Mesendoderm (in vitro differentiated cells): ENCODE measurements at regions not wholly inside any gene's neighbourhood (a gene's known extent, or its start where the extent isn't known, plus 50 kb on each side); places are given as distances from the start of the nearest gene placed in this dataset.
"Not testable (repeated sequence)": the region's sequence is repeated elsewhere in the genome, so short reads cannot be mapped to it uniquely, and the experiment has no call there.

Experiments
- DNase-seq: peaks from one replicate; pipeline ENCODE4 v3.0.0; 2013
- H2AK5ac ChIP-seq: 2 replicates; pipeline ENCODE4 v1.6.1; 2013; ENCODE audit warnings: low read length, inconsistent platforms
- H2BK120ac ChIP-seq: 2 replicates; pipeline ENCODE4 v1.6.1; 2013; ENCODE audit warnings: low read depth, mild to moderate bottlenecking, low read length, moderate library complexity, mixed read lengths
- H2BK15ac ChIP-seq: replicated peaks from 2 replicates; pipeline ENCODE4 v1.6.1; 2013; ENCODE audit warnings: low read depth, mild to moderate bottlenecking, moderate library complexity
- H2BK5ac ChIP-seq: 2 replicates; pipeline ENCODE4 v1.6.1; 2013; ENCODE audit warnings: low read length, inconsistent platforms
- H3K18ac ChIP-seq: 2 replicates; pipeline ENCODE4 v1.6.1; 2013; ENCODE audit warnings: mild to moderate bottlenecking, low read length, mixed read lengths
- H3K23ac ChIP-seq: one replicate; pipeline ENCODE4 v1.6.1; 2013; ENCODE audit warnings: low read length
- H3K27ac ChIP-seq: 2 replicates; pipeline ENCODE4 v1.5.1; 2013; ENCODE audit warnings: low read depth, mild to moderate bottlenecking, inconsistent platforms, low read length, moderate library complexity
- H3K27me3 ChIP-seq: 2 replicates; pipeline ENCODE4 v1.6.1; 2013; ENCODE audit warnings: low read length, control low read depth, mild to moderate bottlenecking, inconsistent platforms; ENCODE audit not compliant: insufficient read depth, poor library complexity
- H3K36me3 ChIP-seq: 2 replicates; pipeline ENCODE4 v1.6.1; 2013; ENCODE audit warnings: low read length, inconsistent platforms; ENCODE audit not compliant: control insufficient read depth, insufficient read depth
- H3K4ac ChIP-seq: one replicate; pipeline ENCODE4 v1.6.1; 2013; ENCODE audit warnings: low read depth, mild to moderate bottlenecking, low read length, moderate library complexity
- H3K4me1 ChIP-seq: 2 replicates; pipeline ENCODE4 v1.6.1; 2013; ENCODE audit warnings: low read depth, low read length, inconsistent platforms; ENCODE audit not compliant: control insufficient read depth
- H3K4me2 ChIP-seq: 2 replicates; pipeline ENCODE4 v1.6.1; 2013; ENCODE audit warnings: low read length
- H3K4me3 ChIP-seq: 2 replicates; pipeline ENCODE4 v1.5.1; 2013; ENCODE audit warnings: mild to moderate bottlenecking, low read length
- H3K56ac ChIP-seq: one replicate; pipeline ENCODE4 v1.6.1; 2013; ENCODE audit warnings: low read length
- H3K79me1 ChIP-seq: 2 replicates; pipeline ENCODE4 v1.6.1; 2013; ENCODE audit warnings: low read length, inconsistent platforms
- H3K79me2 ChIP-seq: 2 replicates; pipeline ENCODE4 v1.6.1; 2013; ENCODE audit warnings: mild to moderate bottlenecking, low read length; ENCODE audit not compliant: control insufficient read depth, insufficient read depth
- H3K9ac ChIP-seq: 2 replicates; pipeline ENCODE4 v1.6.1; 2013; ENCODE audit warnings: low read length, inconsistent platforms
- H4K5ac ChIP-seq: one replicate; pipeline ENCODE4 v1.6.1; 2013; ENCODE audit warnings: low read length
- H4K8ac ChIP-seq: one replicate; pipeline ENCODE4 v1.6.1; 2013; ENCODE audit warnings: low read depth, mild to moderate bottlenecking, control low read depth, low read length, moderate library complexity
- WGBS: extraction: QIAGEN DNeasy Blood & Tissue Kit; methylation state at CpG from one replicate; pipeline ENCODE4 v1.1.7; 2013; ENCODE audit warnings: low lambda C conversion rate, missing lambda C conversion rate; ENCODE audit not compliant: insufficient coverage; ENCODE audit errors: extremely low coverage; 5-methylcytosine and 5-hydroxymethylcytosine counted together

DNA sequence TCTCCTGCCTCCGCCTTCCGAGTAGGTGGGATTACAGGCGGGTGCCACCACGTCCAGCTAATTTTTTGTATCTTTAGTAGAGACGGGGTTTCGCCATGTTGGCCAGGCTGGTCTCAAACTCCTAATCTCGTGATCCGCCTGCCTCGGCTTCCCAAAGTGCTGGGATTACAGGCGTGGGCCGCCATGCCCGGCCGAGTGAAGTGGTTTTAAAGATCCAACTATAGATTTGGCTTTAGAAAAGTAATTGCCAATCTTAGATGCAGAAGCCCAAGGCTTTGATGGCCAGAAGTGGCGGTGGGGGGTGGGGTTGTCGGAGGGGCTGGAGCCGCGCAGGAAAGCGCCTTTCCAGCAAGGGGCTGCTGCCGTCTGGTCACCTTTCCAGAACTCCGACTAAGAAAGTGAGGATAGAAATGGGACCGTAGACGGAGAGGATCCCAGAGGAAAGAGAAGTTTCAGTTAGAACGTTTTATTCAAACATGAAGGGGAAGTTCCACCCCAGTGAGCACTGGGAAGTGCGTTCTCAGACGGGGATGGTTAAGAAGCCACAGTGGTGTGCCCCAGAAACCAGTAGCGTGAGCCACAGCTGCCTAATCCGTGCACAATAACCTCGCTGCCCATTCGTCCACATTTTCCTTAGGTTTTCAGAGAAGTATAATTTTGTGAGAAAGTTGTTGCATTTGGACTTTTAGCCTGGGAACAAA lies 69.7 kb downstream of the DLL1 start:
- no peak overlapping the region for H2BK5ac ChIP-seq
- no peak overlapping the region for H4K8ac ChIP-seq
- H3K36me3 ChIP-seq, result no peaks in the 10 kb centered on the region
- H3K4me1 ChIP-seq, result no peaks in the 10 kb centered on the region
- H3K27me3 ChIP-seq, result no peaks in the 10 kb centered on the region
- no peak overlapping the region for H2BK120ac ChIP-seq
- no peak overlapping the region for H3K4ac ChIP-seq
- DNase-seq, result no peak
- H2BK15ac ChIP-seq, result no peak overlapping the region
- H3K23ac ChIP-seq, result no peak overlapping the region
- no peak overlapping the region for H3K18ac ChIP-seq
- H3K4me2 ChIP-seq, result no peak overlapping the region
- no peak overlapping the region for H2AK5ac ChIP-seq
- no peak overlapping the region for H3K4me3 ChIP-seq
- H3K79me1 ChIP-seq, result no peaks in the 10 kb centered on the region
- no peak overlapping the region for H4K5ac ChIP-seq
- no peak overlapping the region for H3K9ac ChIP-seq
- no peak overlapping the region for H3K27ac ChIP-seq
- no peak overlapping the region for H3K56ac ChIP-seq
- no peaks in the 10 kb centered on the region for H3K79me2 ChIP-seq
- WGBS, result no CpG with 5 or more reads among the region's 29 CpGs

DNA sequence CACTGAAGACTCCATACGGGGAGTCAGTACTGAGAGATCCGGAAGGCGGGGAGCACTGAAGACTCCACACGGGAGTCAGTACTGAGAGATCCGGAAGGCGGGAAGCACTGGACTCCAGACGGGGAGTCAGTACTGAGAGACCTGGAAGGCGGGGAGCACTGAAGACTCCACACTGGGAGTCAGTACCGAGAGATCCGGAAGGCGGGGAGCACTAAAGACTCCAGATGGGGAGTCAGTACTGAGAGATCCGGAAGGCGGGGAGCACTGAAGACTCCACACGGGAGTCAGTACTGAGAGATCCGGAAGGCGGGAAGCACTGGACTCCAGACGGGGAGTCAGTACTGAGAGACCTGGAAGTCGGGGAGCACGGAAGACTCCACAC lies 77.2 kb downstream of the DLL1 start:
- not testable (repeated sequence) for H3K9ac ChIP-seq, H3K56ac ChIP-seq, H3K23ac ChIP-seq, H3K4ac ChIP-seq, H3K4me3 ChIP-seq, H2BK15ac ChIP-seq, H3K27ac ChIP-seq, H2AK5ac ChIP-seq, H3K4me2 ChIP-seq, H3K27me3 ChIP-seq, H3K79me2 ChIP-seq, DNase-seq, H4K8ac ChIP-seq, H4K5ac ChIP-seq, H2BK5ac ChIP-seq, H2BK120ac ChIP-seq, H3K79me1 ChIP-seq, H3K4me1 ChIP-seq, H3K18ac ChIP-seq, H3K36me3 ChIP-seq
- WGBS, result no CpG with 5 or more reads among the region's 19 CpGs

DNA sequence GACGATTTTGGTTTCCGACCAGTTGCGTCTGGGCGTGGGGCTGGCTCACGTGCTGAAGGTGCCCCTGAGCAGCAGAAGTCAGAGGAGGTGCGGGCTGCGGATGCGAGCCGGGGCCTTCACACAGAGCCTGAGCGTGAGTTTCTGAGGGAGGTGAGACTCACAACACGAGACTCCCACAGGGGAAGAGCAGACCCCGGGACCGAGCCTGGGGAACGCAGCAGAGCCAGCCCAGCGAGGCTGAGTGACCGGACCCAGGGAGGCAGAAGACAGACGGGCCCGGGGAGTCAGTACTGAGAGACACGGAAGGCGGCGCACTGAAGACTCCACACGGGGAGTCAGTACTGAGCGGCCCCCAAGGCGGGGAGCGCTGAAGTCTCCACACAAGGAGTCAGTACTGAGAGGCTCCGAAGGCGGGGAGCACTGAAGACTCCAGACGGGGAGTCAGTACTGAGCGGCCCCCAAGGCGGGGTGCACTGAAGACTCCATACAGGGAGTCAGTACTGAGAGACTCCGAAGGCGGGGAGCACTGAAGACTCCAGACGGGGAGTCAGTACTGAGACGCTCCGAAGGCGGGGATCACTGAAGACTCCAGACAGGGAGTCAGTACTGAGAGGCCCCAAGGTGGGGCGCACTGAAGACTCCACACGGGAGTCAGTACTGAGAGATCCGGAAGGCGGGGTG lies 77.8 kb downstream of the DLL1 start:
- no peak overlapping the region for H3K27ac ChIP-seq
- H3K79me2 ChIP-seq, result no peaks in the 10 kb centered on the region
- H2BK15ac ChIP-seq, result no peak overlapping the region
- H3K18ac ChIP-seq, result no peak overlapping the region
- H3K4ac ChIP-seq, result no peak overlapping the region
- H3K27me3 ChIP-seq, result no peaks in the 10 kb centered on the region
- DNase-seq, result no peak
- no CpG with 5 or more reads among the region's 40 CpGs for WGBS
- H3K23ac ChIP-seq, result no peak overlapping the region
- H3K56ac ChIP-seq, result no peak overlapping the region
- no peaks in the 10 kb centered on the region for H3K4me1 ChIP-seq
- H3K4me2 ChIP-seq, result no peak overlapping the region
- no peak overlapping the region for H3K9ac ChIP-seq
- H2AK5ac ChIP-seq, result no peak overlapping the region
- no peaks in the 10 kb centered on the region for H3K36me3 ChIP-seq
- no peak overlapping the region for H4K5ac ChIP-seq
- H3K4me3 ChIP-seq, result no peak overlapping the region
- no peaks in the 10 kb centered on the region for H3K79me1 ChIP-seq
- no peak overlapping the region for H4K8ac ChIP-seq
- H2BK120ac ChIP-seq, result no peak overlapping the region
- H2BK5ac ChIP-seq, result no peak overlapping the region

DNA sequence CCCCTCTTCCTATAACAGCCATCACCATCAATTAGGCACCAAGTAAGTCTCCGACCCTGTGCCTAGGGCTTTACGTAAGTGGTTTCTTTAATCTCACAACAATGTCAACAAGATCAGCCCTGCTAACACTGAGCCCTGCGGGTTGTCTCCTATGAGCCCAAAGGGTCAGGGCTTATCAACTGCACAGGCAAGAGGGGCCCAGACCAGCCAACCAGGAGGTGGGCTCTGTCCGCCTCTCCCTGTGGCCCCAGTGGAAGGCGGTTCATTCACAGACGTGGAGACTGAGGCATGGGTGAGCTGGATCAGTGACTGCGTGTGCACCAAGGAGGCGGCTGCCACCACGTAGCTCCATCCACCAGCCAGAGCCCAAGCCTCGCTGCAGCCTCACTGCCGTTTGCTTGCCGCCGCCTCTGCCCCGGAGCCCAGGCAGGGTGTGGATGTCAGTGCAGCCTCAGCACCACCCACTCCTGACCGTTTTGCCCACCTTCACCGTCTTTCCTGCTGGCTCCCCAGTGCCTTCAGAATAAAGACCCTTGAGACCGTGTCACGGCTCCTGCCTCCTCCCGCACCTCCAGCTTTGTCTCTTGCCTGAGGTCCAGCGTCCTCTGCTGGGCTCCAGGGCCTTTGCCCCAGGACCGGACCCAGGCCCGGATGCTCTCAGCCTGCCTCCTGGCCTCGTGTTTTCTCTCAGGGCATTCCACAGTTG lies 78.7 kb downstream of the DLL1 start:
- no peak overlapping the region for H4K8ac ChIP-seq
- H3K4me1 ChIP-seq, result no peaks in the 10 kb centered on the region
- no peak overlapping the region for H2BK120ac ChIP-seq
- H3K4me2 ChIP-seq, result no peak overlapping the region
- no peak overlapping the region for H2BK15ac ChIP-seq
- no CpG with 5 or more reads among the region's 23 CpGs for WGBS
- H3K23ac ChIP-seq, result no peak overlapping the region
- no peak overlapping the region for H3K56ac ChIP-seq
- no peak overlapping the region for H3K4ac ChIP-seq
- H3K27me3 ChIP-seq, result no peaks in the 10 kb centered on the region
- H2AK5ac ChIP-seq, result no peak overlapping the region
- no peak overlapping the region for H3K27ac ChIP-seq
- H2BK5ac ChIP-seq, result no peak overlapping the region
- H3K79me2 ChIP-seq, result no peaks in the 10 kb centered on the region
- H3K9ac ChIP-seq, result no peak overlapping the region
- no peak overlapping the region for H3K18ac ChIP-seq
- H3K36me3 ChIP-seq, result no peaks in the 10 kb centered on the region
- no peak overlapping the region for H3K4me3 ChIP-seq
- no peaks in the 10 kb centered on the region for H3K79me1 ChIP-seq
- H4K5ac ChIP-seq, result no peak overlapping the region
- no peak for DNase-seq

DNA sequence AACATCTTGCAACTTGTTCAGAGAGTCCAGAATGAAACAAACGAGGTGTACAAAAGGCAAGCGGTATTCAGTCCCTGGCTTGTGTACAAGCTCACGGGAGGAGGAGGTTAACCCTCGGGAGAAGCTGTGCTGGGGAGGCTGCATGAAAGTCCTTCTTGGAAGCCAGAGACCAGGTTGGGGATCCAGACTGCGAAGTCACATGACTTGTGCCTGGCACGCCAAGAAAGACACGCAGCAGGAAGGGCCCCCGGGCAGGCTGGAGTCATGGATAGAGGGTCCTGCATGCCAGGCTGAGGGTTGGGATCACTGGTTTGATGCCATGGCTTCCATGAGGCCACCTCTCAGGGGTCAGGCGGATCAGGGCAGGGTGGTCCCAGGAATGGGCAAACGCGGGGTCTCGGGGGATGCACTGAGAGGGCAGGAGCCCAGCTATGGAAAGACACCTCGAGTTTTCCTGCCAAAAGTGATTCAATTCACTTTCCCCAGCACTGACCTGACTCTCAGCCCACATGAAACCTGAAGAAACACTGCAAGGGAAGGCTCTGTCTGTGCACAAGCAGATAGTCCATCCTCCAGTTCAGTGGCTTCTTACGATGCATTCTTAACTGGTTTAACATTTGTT lies 79.4 kb downstream of the DLL1 start:
- H4K8ac ChIP-seq, result no peak overlapping the region
- no peak overlapping the region for H3K56ac ChIP-seq
- no peak overlapping the region for H2BK15ac ChIP-seq
- H3K36me3 ChIP-seq, result no peaks in the 10 kb centered on the region
- H3K79me2 ChIP-seq, result no peaks in the 10 kb centered on the region
- H3K27me3 ChIP-seq, result no peaks in the 10 kb centered on the region
- no peak overlapping the region for H4K5ac ChIP-seq
- H2AK5ac ChIP-seq, result no peak overlapping the region
- H3K4me3 ChIP-seq, result no peak overlapping the region
- no peak for DNase-seq
- WGBS, result no CpG with 5 or more reads among the region's 14 CpGs
- no peak overlapping the region for H2BK5ac ChIP-seq
- H3K4ac ChIP-seq, result no peak overlapping the region
- H2BK120ac ChIP-seq, result no peak overlapping the region
- no peaks in the 10 kb centered on the region for H3K79me1 ChIP-seq
- no peak overlapping the region for H3K18ac ChIP-seq
- H3K4me2 ChIP-seq, result no peak overlapping the region
- no peaks in the 10 kb centered on the region for H3K4me1 ChIP-seq
- H3K23ac ChIP-seq, result no peak overlapping the region
- H3K9ac ChIP-seq, result no peak overlapping the region
- no peak overlapping the region for H3K27ac ChIP-seq
